Transverse colon (tissue), 4 donors: ENCODE measurements at regions not wholly inside any gene's neighbourhood (a gene's known extent, or its start where the extent isn't known, plus 50 kb on each side); places are given as distances from the start of the nearest gene placed in this dataset.

Experiments
- DNase-seq: peaks from one replicate; pipeline ENCODE4 v3.0.0-alpha.2; 2019
- H3K27ac ChIP-seq, 4 donors: fragments of 200-600 bp; sonication (generic); 2 replicates each; pipeline ENCODE4 v1.5.1; 2016 to 2018; ENCODE audit warnings: inconsistent platforms in 4 of 4
- H3K27me3 ChIP-seq: fragments of 200-600 bp; sonication (generic); 2 replicates; pipeline ENCODE4 v1.5.1; 2017; ENCODE audit warnings: inconsistent platforms
- H3K36me3 ChIP-seq, 4 donors: fragments of 200-600 bp; sonication (generic); 2 replicates each; pipeline ENCODE4 v1.5.1; 2017 to 2019; ENCODE audit warnings: inconsistent platforms in 4 of 4
- H3K4me1 ChIP-seq, 4 donors: fragments of 200-600 bp; sonication (generic); 2 replicates each; pipeline ENCODE4 v1.5.1; 2017 to 2020; ENCODE audit warnings: inconsistent platforms in 4 of 4
- H3K4me3 ChIP-seq, 4 donors: fragments of 200-600 bp; sonication (generic); 1 replicate in 1 of 4; 2 replicates in 3 of 4; pipeline versions ENCODE4 v1.5.1 to v1.6.1; 2017 to 2019; ENCODE audit warnings: inconsistent platforms in 4 of 4
- H3K9me3 ChIP-seq, 2 donors: fragments of 200-600 bp; sonication (generic); 2 replicates each; pipeline ENCODE4 v1.5.1; 2017 to 2019; ENCODE audit warnings: inconsistent platforms in 2 of 2
- CTCF ChIP-seq, 5 experiments: fragments of 200-600 bp in 3 of 5; fragments of 450-650 bp in 2 of 5; sonication (generic) in 3 of 5; IDR thresholded peaks; 1 replicate in 2 of 5; 2 replicates in 3 of 5; pipeline ENCODE4 v1.5.1; 2016 to 2017; ENCODE audit warnings: antibody characterized with exemption in 5 of 5, inconsistent platforms in 3 of 5, mild to moderate bottlenecking in 2 of 5, moderate library complexity in 1 of 5
- EP300 ChIP-seq: sonication (generic); formaldehyde crosslinking; IDR thresholded peaks from one replicate; pipeline ENCODE4 v1.6.1; 2017; ENCODE audit warnings: antibody characterized with exemption, low read depth
- POLR2A ChIP-seq: fragments of 450-650 bp; IDR thresholded peaks from one replicate; pipeline ENCODE4 v1.6.1; 2016; ENCODE audit warnings: antibody characterized with exemption, mild to moderate bottlenecking, moderate library complexity
- POLR2AphosphoS5 ChIP-seq, 3 donors: sonication (generic); formaldehyde crosslinking; IDR thresholded peaks; one replicate each; pipeline ENCODE4 v1.6.1; 2016; ENCODE audit warnings: antibody characterized with exemption in 3 of 3
- WGBS, 2 donors: methylation state at CpG; one replicate each; pipeline ENCODE4 v1.1.5; 2018; ENCODE audit warnings: low coverage in 1 of 2; 5-methylcytosine and 5-hydroxymethylcytosine counted together
- in situ Hi-C, 4 donors: fragments of 200-750 bp; cut with MboI; loops; one replicate each; pipeline versions ENCODE4 v1.15.0 to v1.15.1; 2017; ENCODE audit warnings: low sequenced_read_pairs in 3 of 4, low pct_ligation_motif_present in 1 of 4, low pct_unique_long_range_greater_than_20kb in 1 of 4
- intact Hi-C: fragments of 100-400 bp; cut with DNase I; formaldehyde crosslinking; loops from one replicate; pipeline ENCODE4 v1.15.1; 2023; ENCODE audit warnings: low total_unique reads

- intact Hi-C loops = no loop called here
These were observed 203.2 kb downstream of the TSHZ3 start for GRCh38 chr19:31146015-31146414.

GRCh38 chr19:31145007-31145406 is 204.2 kb downstream of the TSHZ3 start:
- Histone ChIP-seq H3K4me3 (no peak overlapping the region), H3K36me3 (no peaks in the 10 kb centered on the region), H3K27me3 (no peaks in the 10 kb centered on the region), H3K27ac (no peak overlapping the region), H3K4me1 (no peaks in the 10 kb centered on the region), H3K9me3 (no peaks in the 10 kb centered on the region)
- DNase-seq = no peak
- 55 to 65% methylated on average over 3 to 7 of the region's 7 CpGs for WGBS, 2 donors
- intact Hi-C loops = no loop called here
- TF ChIP-seq CTCF (IDR thresholded peaks at IDR 0.05) (no peak), EP300 (no peak), POLR2AphosphoS5 (IDR thresholded peaks at IDR 0.05) (no peak), POLR2A (no peak)
- in situ Hi-C loops = no loop called here

More at GRCh38 chr19:31146015-31146414, 203.2 kb downstream of the TSHZ3 start:
- no peak overlapping the region for H3K4me3 ChIP-seq
- in situ Hi-C loops = no loop called here
- WGBS, 2 donors = 82 to 94% methylated on average over 3 to 13 of the region's 13 CpGs
- H3K36me3 ChIP-seq = no peaks in the 10 kb centered on the region
- DNase-seq = no peak
- no peaks in the 10 kb centered on the region for H3K9me3 ChIP-seq
- TF ChIP-seq POLR2AphosphoS5 (IDR thresholded peaks at IDR 0.05) (no peak), CTCF (IDR thresholded peaks at IDR 0.05) (no peak), EP300 (no peak), POLR2A (no peak)
- no peaks in the 10 kb centered on the region for H3K4me1 ChIP-seq
- H3K27me3 ChIP-seq = no peaks in the 10 kb centered on the region
- H3K27ac ChIP-seq = no peak overlapping the region

GRCh38 chr19:31144075-31144870 is 205.0 kb downstream of the TSHZ3 start:
- DNase-seq = no peak
- WGBS, 2 donors = 78 to 84% methylated on average over 3 to 7 of the region's 7 CpGs
- H3K4me1 ChIP-seq = no peaks in the 10 kb centered on the region
- no peak overlapping the region for H3K27ac ChIP-seq
- in situ Hi-C loops = no loop called here
- intact Hi-C loops = no loop called here
- TF ChIP-seq POLR2A = no peak
- TF ChIP-seq CTCF (IDR thresholded peaks at IDR 0.05) = no peak
- no peak for TF ChIP-seq POLR2AphosphoS5 (IDR thresholded peaks at IDR 0.05)
- no peak for TF ChIP-seq EP300
- no peaks in the 10 kb centered on the region for H3K36me3 ChIP-seq
- H3K27me3 ChIP-seq = no peaks in the 10 kb centered on the region
- no peaks in the 10 kb centered on the region for H3K9me3 ChIP-seq
- H3K4me3 ChIP-seq = no peak overlapping the region

- 88 to 92% methylated on average over 2 to 3 of the region's 3 CpGs for WGBS, 2 donors
- no peaks in the 10 kb centered on the region for H3K4me1 ChIP-seq
- TF ChIP-seq EP300 (no peak), POLR2A (no peak), POLR2AphosphoS5 (IDR thresholded peaks at IDR 0.05) (no peak), CTCF (IDR thresholded peaks at IDR 0.05) (no peak)
- no peak overlapping the region for H3K4me3 ChIP-seq
- DNase-seq = no peak
- no peaks in the 10 kb centered on the region for H3K27me3 ChIP-seq
- intact Hi-C loops = no loop called here
- no peak overlapping the region for H3K27ac ChIP-seq
- no peaks in the 10 kb centered on the region for H3K9me3 ChIP-seq
- no peaks in the 10 kb centered on the region for H3K36me3 ChIP-seq
- in situ Hi-C loops = no loop called here
These were observed 207.9 kb downstream of the TSHZ3 start for GRCh38 chr19:31141301-31141700.
